T-cell (primary cell): ENCODE measurements at regions not wholly inside any gene's neighbourhood (a gene's known extent, or its start where the extent isn't known, plus 50 kb on each side); places are given as distances from the start of the nearest gene placed in this dataset.
A peak's percentile ranks its signal among the peaks of the same experiment; 100 is the strongest.
"Not testable (repeated sequence)": the region's sequence is repeated elsewhere in the genome, so short reads cannot be mapped to it uniquely, and the experiment has no call there.

ENCODE experiments used
- ATAC-seq, 4 experiments: fragments of 200-7000 bp in 3 of 4; fragments of 150-1000 bp in 1 of 4; cut with Tn5 transposase; replicated peaks in 1 of 4; 1 replicate in 3 of 4; 2 replicates in 1 of 4; pipeline ENCODE4 v1.10.0; 2021; ENCODE audit warnings: moderate library complexity in 3 of 4, mild to moderate bottlenecking in 2 of 4, moderate number of reproducible peaks in 1 of 4
- CTCF ChIA-PET, 2 donors: fragments of 300-600 bp; sonication (Branson Sonifier 250); formaldehyde crosslinking; loops; one replicate each; lab custom pipeline; 2022; ENCODE audit warnings: antibody characterized with exemption in 2 of 2; lab: Charles Lee
- POLR2A ChIA-PET, 2 donors: fragments of 300-600 bp; sonication (Branson Sonifier 250); formaldehyde crosslinking; loops; one replicate each; lab custom pipeline; 2022; ENCODE audit warnings: antibody characterized with exemption in 2 of 2; lab: Charles Lee
- DNase-seq, 35 experiments: peaks; one replicate each; pipeline versions ENCODE4 v3.0.0 to v3.0.0-alpha.2; 2013 to 2023
- H3K27ac ChIP-seq: one replicate; pipeline ENCODE4 v1.5.1; 2013; ENCODE audit warnings: low read length
- H3K27me3 ChIP-seq, 2 experiments: replicated peaks in 1 of 2; 1 replicate in 1 of 2; 2 replicates in 1 of 2; pipeline versions ENCODE4 v1.6.1 to v1.7.0; 2013; ENCODE audit warnings: low read length in 1 of 2, mixed read lengths in 1 of 2; ENCODE audit not compliant: control insufficient read depth in 2 of 2, insufficient read depth in 2 of 2; ENCODE audit errors: extremely low read depth in 1 of 2
- H3K36me3 ChIP-seq, 2 donors: 1 replicate in 1 of 2; 2 replicates in 1 of 2; pipeline versions ENCODE4 v1.6.1 to v1.7.0; 2013; ENCODE audit warnings: low read length in 1 of 2; ENCODE audit not compliant: control insufficient read depth in 2 of 2, insufficient read depth in 1 of 2; ENCODE audit errors: extremely low read depth in 1 of 2
- H3K4me1 ChIP-seq, 2 experiments: 1 replicate in 1 of 2; 2 replicates in 1 of 2; pipeline versions ENCODE4 v1.6.1 to v1.7.0; 2013; ENCODE audit warnings: low read length in 2 of 2, mixed read lengths in 1 of 2; ENCODE audit not compliant: insufficient read depth in 2 of 2, control insufficient read depth in 1 of 2; ENCODE audit errors: extremely low read depth in 1 of 2
- H3K4me3 ChIP-seq, 2 donors: 1 replicate in 1 of 2; 2 replicates in 1 of 2; pipeline versions ENCODE4 v1.5.1 to v1.7.0; 2013; ENCODE audit warnings: mild to moderate bottlenecking in 2 of 2, low read length in 1 of 2, moderate library complexity in 1 of 2; ENCODE audit not compliant: control insufficient read depth in 1 of 2; ENCODE audit errors: extremely low read depth in 1 of 2
- H3K9me3 ChIP-seq: 2 replicates; pipeline ENCODE4 v1.7.0; 2013
- H3K27ac Mint-ChIP-seq, 2 donors: one replicate each; pipeline ENCODE4 v1.8.0; 2020 to 2021; ENCODE audit warnings: mild to moderate bottlenecking in 2 of 2, mixed read lengths in 2 of 2
- H3K27me3 Mint-ChIP-seq, 2 donors: one replicate each; pipeline ENCODE4 v1.8.0; 2021 to 2022; ENCODE audit warnings: mixed read lengths in 2 of 2
- H3K36me3 Mint-ChIP-seq: one replicate; pipeline ENCODE4 v1.8.0; 2021; ENCODE audit warnings: mixed read lengths
- H3K4me1 Mint-ChIP-seq, 3 donors: one replicate each; pipeline ENCODE4 v1.8.0; 2020 to 2022; ENCODE audit warnings: mixed read lengths in 3 of 3, mild to moderate bottlenecking in 1 of 3
- H3K4me3 Mint-ChIP-seq, 3 donors: one replicate each; pipeline ENCODE4 v1.8.0; 2020 to 2022; ENCODE audit warnings: mild to moderate bottlenecking in 3 of 3, mixed read lengths in 3 of 3, moderate library complexity in 3 of 3
- H3K9me3 Mint-ChIP-seq, 3 donors: one replicate each; pipeline ENCODE4 v1.8.0; 2020 to 2022; ENCODE audit warnings: mixed read lengths in 3 of 3
- WGBS: methylation state at CpG from one replicate; pipeline ENCODE4 v1.1.5; 2013; ENCODE audit warnings: missing lambda C conversion rate; ENCODE audit not compliant: insufficient coverage; 5-methylcytosine and 5-hydroxymethylcytosine counted together

DNA sequence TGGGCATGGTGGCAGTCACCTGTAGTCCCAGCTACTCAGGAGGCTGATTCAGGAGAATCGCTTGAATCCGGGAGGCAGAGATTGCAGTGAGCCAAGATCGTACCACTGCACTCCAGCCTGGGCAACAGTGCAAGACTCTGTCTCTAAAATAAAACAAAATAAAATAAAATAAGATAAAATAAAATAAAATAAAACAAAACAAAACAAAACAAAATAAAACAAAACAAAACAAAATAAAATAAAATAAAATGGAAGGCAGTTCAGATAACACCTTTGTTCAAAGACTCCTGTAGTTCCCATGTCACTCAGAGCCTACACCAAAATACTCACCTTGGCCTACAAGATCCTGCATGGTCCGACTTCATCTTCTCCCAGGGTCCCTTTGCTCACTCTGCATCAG is 61.3 kb downstream of the SYF2 start:
- ATAC-seq, DNase-seq, H3K9me3 ChIP-seq, H3K4me1 ChIP-seq, H3K27ac Mint-ChIP-seq, H3K9me3 Mint-ChIP-seq, H3K4me3 ChIP-seq, H3K4me1 Mint-ChIP-seq, H3K27me3 Mint-ChIP-seq, H3K36me3 ChIP-seq, H3K4me3 Mint-ChIP-seq, H3K36me3 Mint-ChIP-seq, H3K27ac ChIP-seq: not testable (repeated sequence)
- CTCF ChIA-PET = interaction anchor here in 1 of 2 donors (0.7 kb wide), 1 partner anchor 32 kb away, joined by 4 read pairs; no protein-coding TSS in a partner anchor
- 75% methylated on average over 1 of the region's 4 CpGs for WGBS
- H3K27me3 ChIP-seq = peaks cover 0 to 11% of the 10 kb centered on the region in 2 experiments
- POLR2A ChIA-PET = interaction anchor here in 1 of 2 donors (0.5 to 0.7 kb wide), 2 partner anchors 181 to 437 kb away, joined by 5 to 7 read pairs; no protein-coding TSS in a partner anchor

DNA sequence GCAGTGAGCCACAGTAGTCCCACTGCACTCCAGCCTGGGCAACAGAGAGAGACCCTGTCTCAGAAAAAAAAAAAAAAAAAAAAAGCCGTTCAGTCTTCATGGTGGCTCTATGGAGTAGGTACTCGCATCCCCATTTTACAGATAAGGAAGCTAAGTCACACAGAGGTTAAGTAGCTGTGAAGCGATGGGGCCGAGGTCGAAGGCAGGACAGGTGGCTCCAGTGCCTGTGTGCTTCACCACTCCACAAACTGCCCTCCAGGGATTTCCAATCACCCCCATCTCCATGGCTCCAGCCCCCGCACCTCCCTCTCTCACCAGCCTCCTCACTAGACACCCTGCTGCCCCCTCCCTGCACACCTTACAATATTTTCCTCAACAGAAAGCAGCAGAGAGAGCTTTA is 61.9 kb downstream of the SYF2 start:
- ChIA-PET CTCF (interaction anchor here in 1 of 2 donors (0.7 kb wide), 1 partner anchor 31 kb away, joined by 4 read pairs; no protein-coding TSS in a partner anchor), POLR2A (interaction anchor here in 1 of 2 donors (0.5 to 0.7 kb wide), 2 partner anchors 180 to 437 kb away, joined by 5 to 7 read pairs; no protein-coding TSS in a partner anchor)
- H3K27ac Mint-ChIP-seq = no peak overlapping the region
- 100% methylated on average over 1 of the region's 6 CpGs for WGBS
- no peak for ATAC-seq
- Histone ChIP-seq H3K36me3 (no peaks in the 10 kb centered on the region), H3K4me3 (no peak overlapping the region), H3K9me3 (no peaks in the 10 kb centered on the region), H3K27ac (no peak overlapping the region), H3K4me1 (peaks cover 0 to 4% of the 10 kb centered on the region in 2 experiments), H3K27me3 (peaks cover 0 to 11% of the 10 kb centered on the region in 2 experiments)
- DNase-seq = no peak
- no peaks in the 10 kb centered on the region for H3K27me3 Mint-ChIP-seq
- no peak overlapping the region for H3K4me3 Mint-ChIP-seq
- no peaks in the 10 kb centered on the region for H3K4me1 Mint-ChIP-seq
- no peaks in the 10 kb centered on the region for H3K36me3 Mint-ChIP-seq
- peaks cover 0 to 3% (median 2%) of the 10 kb centered on the region in 3 donors for H3K9me3 Mint-ChIP-seq

DNA sequence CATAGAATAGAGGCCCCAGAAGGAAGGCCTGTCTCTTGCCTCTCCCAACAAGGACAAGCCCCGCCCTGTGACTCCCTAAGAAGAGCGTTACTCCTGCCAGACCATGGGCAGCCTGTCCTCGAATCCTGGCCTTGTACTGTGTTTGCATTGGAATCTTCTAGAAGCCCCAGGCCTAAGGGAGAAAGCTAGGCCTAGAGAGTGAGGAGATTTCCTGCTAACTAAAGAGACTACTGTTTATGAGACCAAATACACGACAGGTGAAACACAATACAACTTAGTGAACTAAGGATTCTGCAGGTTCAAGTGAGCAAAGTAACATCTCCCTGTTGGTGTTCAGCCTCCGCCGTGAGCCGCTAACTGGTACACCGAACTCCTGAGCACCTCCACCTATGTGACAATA is 62.7 kb downstream of the SYF2 start:
- Mint-ChIP-seq H3K4me1 (no peaks in the 10 kb centered on the region), H3K36me3 (no peaks in the 10 kb centered on the region), H3K27me3 (no peaks in the 10 kb centered on the region), H3K27ac (no peak overlapping the region), H3K9me3 (peaks cover 0 to 3% (median 2%) of the 10 kb centered on the region in 3 donors), H3K4me3 (no peak overlapping the region)
- Histone ChIP-seq H3K9me3 (no peaks in the 10 kb centered on the region), H3K27ac (no peak overlapping the region), H3K4me1 (peaks cover 0 to 4% of the 10 kb centered on the region in 2 experiments), H3K36me3 (no peaks in the 10 kb centered on the region), H3K4me3 (no peak overlapping the region), H3K27me3 (peaks cover 0 to 11% of the 10 kb centered on the region in 2 experiments)
- DNase-seq (no peak), ATAC-seq (no peak)
- WGBS = 90% methylated on average over 7 of the region's 8 CpGs
- ChIA-PET POLR2A (no interaction called here), CTCF (no interaction called here)

GRCh38 chr1:25169168-25169567 is 63.1 kb downstream of the SYF2 start:
- no peak overlapping the region for H3K27ac ChIP-seq
- POLR2A ChIA-PET = no interaction called here

GRCh38 chr1:25168193-25169071 is 63.9 kb downstream of the SYF2 start:
- no peak for ATAC-seq
- H3K27ac Mint-ChIP-seq = no peak overlapping the region
- Histone ChIP-seq H3K9me3 (no peaks in the 10 kb centered on the region), H3K4me1 (peaks cover 0 to 4% of the 10 kb centered on the region in 2 experiments), H3K27me3 (peaks cover 0 to 11% of the 10 kb centered on the region in 2 experiments), H3K4me3 (no peak overlapping the region), H3K36me3 (no peaks in the 10 kb centered on the region), H3K27ac (no peak overlapping the region)
- 90% methylated on average over 6 of the region's 11 CpGs for WGBS
- no peaks in the 10 kb centered on the region for H3K36me3 Mint-ChIP-seq
- no peaks in the 10 kb centered on the region for H3K27me3 Mint-ChIP-seq
- ChIA-PET POLR2A (no interaction called here), CTCF (no interaction called here)
- DNase-seq = no peak
- H3K9me3 Mint-ChIP-seq = peaks cover 0 to 3% (median 2%) of the 10 kb centered on the region in 3 donors
- H3K4me3 Mint-ChIP-seq = no peak overlapping the region
- no peaks in the 10 kb centered on the region for H3K4me1 Mint-ChIP-seq

More at GRCh38 chr1:25169168-25169567, 63.1 kb downstream of the SYF2 start:
- Histone ChIP-seq H3K27me3 (peaks cover 0 to 11% of the 10 kb centered on the region in 2 experiments), H3K4me3 (no peak overlapping the region), H3K4me1 (peaks cover 0 to 4% of the 10 kb centered on the region in 2 experiments), H3K9me3 (no peaks in the 10 kb centered on the region), H3K36me3 (no peaks in the 10 kb centered on the region)
- Mint-ChIP-seq H3K4me1 (no peaks in the 10 kb centered on the region), H3K36me3 (no peaks in the 10 kb centered on the region), H3K4me3 (no peak overlapping the region), H3K27ac (no peak overlapping the region), H3K27me3 (no peaks in the 10 kb centered on the region), H3K9me3 (peaks cover 0 to 3% (median 2%) of the 10 kb centered on the region in 3 donors)
- DNase-seq = no peak
- CTCF ChIA-PET = no interaction called here
- no CpG with 5 or more reads among the region's 2 CpGs for WGBS
- ATAC-seq = no peak

DNA sequence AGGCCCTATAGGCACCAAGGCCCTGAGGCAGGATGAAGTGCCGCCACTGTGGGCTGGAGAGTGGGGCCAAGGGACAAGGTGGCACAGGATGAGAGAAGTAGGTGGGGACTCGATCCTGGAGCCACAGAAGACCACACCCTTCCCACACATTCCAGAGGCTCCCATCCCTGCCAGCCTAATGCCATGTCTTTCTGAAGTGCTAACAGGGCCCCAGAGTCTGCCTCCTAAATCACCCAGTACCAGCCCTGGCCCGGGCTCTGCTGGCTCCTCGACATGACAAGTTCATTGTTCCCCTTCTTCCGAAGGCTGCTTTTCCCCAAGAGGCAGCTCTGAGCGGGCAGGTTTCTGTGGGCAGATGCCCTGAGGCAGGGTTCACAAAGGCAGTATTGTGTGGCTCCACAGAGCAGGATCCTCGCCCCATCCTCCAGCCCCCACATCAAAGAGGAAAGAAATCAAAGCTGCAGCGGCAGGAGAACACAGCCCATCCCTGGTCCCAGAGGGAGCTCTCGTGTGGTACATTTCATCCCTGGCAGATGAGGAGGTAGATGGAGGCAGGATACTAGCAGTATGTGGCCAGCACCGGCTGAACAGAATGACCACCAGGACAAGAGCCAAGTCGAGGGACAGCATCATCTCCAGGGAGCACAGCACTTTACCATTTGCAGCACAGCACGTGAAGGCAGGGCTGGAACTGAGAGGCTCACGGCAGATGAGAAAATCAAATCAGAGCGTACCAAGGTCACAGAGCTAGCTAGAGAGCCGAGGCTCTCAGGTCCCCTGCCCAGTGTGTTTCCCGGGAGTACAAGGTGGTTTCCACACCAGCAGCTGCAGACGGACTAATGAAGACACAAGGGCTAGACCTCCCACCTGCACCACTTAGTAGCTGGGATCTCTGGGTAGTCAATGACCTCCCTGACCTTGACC is 64.8 kb downstream of the SYF2 start:
- no peaks in the 10 kb centered on the region for H3K36me3 ChIP-seq
- WGBS = 61% methylated on average over 13 of the region's 17 CpGs

More for the DNA sequence above, 64.8 kb downstream of the SYF2 start:
- ATAC-seq (no peak), DNase-seq (no peak)
- no peaks in the 10 kb centered on the region for H3K4me1 Mint-ChIP-seq
- H3K4me3 ChIP-seq = no peak overlapping the region
- peak overlapping the region in 1 of 2 donors; percentile 39 for H3K27ac Mint-ChIP-seq
- H3K36me3 Mint-ChIP-seq = no peaks in the 10 kb centered on the region
- CTCF ChIA-PET = no interaction called here
- H3K4me1 ChIP-seq = peaks cover 0 to 4% of the 10 kb centered on the region in 2 experiments
- H3K9me3 ChIP-seq = no peaks in the 10 kb centered on the region
- peaks cover 0 to 2% (median 0%) of the 10 kb centered on the region in 3 donors for H3K9me3 Mint-ChIP-seq
- POLR2A ChIA-PET = no interaction called here
- no peak overlapping the region for H3K27ac ChIP-seq
- H3K4me3 Mint-ChIP-seq = no peak overlapping the region
- H3K27me3 ChIP-seq = peaks cover 0 to 11% of the 10 kb centered on the region in 2 experiments
- H3K27me3 Mint-ChIP-seq = no peaks in the 10 kb centered on the region
